SK-N-MC (cell line): ENCODE measurements at regions not wholly inside any gene's neighbourhood (a gene's known extent, or its start where the extent isn't known, plus 50 kb on each side); places are given as distances from the start of the nearest gene placed in this dataset.

ENCODE experiments used
- DNase-seq: peaks from one replicate; pipeline ENCODE4 v3.0.0-alpha.2; 2011; ENCODE audit warnings: low read depth, low spot score
- H3K27ac ChIP-seq: fragments of 200-600 bp; sonication (generic); 2 replicates; pipeline ENCODE4 v1.5.1; 2016; ENCODE audit warnings: mixed run types
- H3K36me3 ChIP-seq: fragments of 200-600 bp; sonication (generic); 2 replicates; pipeline ENCODE4 v1.6.1; 2017; ENCODE audit warnings: antibody characterized with exemption, low read length, mixed read lengths; ENCODE audit not compliant: insufficient read depth
- H3K4me3 ChIP-seq: fragments of 200-600 bp; sonication (generic); 2 replicates; pipeline ENCODE4 v1.5.1; 2016
- H3K9ac ChIP-seq: fragments of 200-600 bp; sonication (generic); 2 replicates; pipeline ENCODE4 v1.8.0; 2017; ENCODE audit warnings: mixed run types, mixed read lengths; ENCODE audit not compliant: insufficient read length
- H3K9me3 ChIP-seq: fragments of 200-600 bp; sonication (generic); 2 replicates; pipeline ENCODE4 v1.6.1; 2017; ENCODE audit warnings: low read depth, mild to moderate bottlenecking, antibody characterized with exemption, low read length, moderate library complexity, mixed read lengths
- EZH2 ChIP-seq: fragments of 200-600 bp; sonication (generic); IDR thresholded peaks from one replicate; pipeline ENCODE4 v1.6.1; 2017; ENCODE audit warnings: antibody characterized with exemption
- FOXP2 ChIP-seq: optimal IDR thresholded peaks from 2 replicates; pipeline ENCODE3; 2011; ENCODE audit warnings: mild to moderate bottlenecking, moderate library complexity; ENCODE audit not compliant: insufficient read depth; ENCODE audit errors: extremely low read length, control extremely low read depth
- POLR2AphosphoS5 ChIP-seq: IDR thresholded peaks from 2 replicates; pipeline ENCODE4 v1.6.1; 2012; ENCODE audit warnings: mild to moderate bottlenecking, low read depth, low read length, borderline replicate concordance

DNA sequence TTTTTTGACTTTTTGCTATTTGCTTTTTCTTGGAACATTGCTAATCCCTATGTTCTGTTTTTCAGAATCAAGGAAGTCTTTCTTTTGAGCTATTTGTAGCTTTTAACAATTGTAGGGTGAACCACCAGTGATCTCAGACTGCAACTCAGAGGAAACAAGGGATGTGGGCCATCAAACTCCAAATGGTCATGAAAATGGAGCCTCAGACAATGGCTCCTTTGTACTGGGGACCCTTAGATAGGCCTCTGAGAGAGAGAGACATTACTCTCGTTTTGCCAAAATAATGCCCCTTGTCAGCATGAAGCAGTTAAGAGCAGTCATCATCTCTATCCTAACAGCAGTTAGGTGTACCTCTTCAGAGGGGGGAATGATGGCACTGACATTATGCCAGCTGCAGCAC lies 56.4 kb upstream of the GJB6 start:
- Histone ChIP-seq H3K9me3 (no peaks in the 10 kb centered on the region), H3K9ac (no peak overlapping the region), H3K36me3 (no peaks in the 10 kb centered on the region), H3K27ac (no peak overlapping the region), H3K4me3 (no peak overlapping the region)
- no peak for DNase-seq
- TF ChIP-seq EZH2 (no peak), FOXP2 (no peak), POLR2AphosphoS5 (no peak)

DNA sequence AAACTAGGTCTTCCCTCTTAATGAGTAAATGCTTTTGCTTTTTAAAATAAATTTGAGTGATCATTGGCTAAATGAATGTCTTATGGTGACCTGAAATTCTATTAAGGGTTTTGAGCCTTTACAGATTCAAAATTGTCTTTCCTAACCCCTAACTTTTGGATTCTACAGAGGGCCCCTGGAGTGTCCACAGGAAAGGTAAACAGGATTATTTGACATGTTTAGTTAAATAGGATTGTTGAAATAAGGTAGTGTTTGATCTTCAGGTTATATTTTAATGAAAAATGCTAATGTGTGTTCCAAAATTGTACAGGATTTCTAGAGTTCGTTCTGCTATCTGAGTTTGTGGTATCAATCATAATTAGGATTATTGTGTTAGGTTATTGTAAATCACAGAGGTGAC lies 55.9 kb upstream of the GJB6 start:
- DNase-seq, result no peak
- no peak overlapping the region for H3K9ac ChIP-seq
- H3K36me3 ChIP-seq, result no peaks in the 10 kb centered on the region
- TF ChIP-seq POLR2AphosphoS5, result no peak
- TF ChIP-seq FOXP2, result no peak
- TF ChIP-seq EZH2, result no peak
- H3K27ac ChIP-seq, result no peak overlapping the region
- no peak overlapping the region for H3K4me3 ChIP-seq
- no peaks in the 10 kb centered on the region for H3K9me3 ChIP-seq

- Histone ChIP-seq H3K36me3 (no peaks in the 10 kb centered on the region), H3K4me3 (no peak overlapping the region), H3K9ac (no peak overlapping the region), H3K9me3 (no peaks in the 10 kb centered on the region), H3K27ac (no peak overlapping the region)
- no peak for DNase-seq
- no peak for TF ChIP-seq POLR2AphosphoS5
- no peak for TF ChIP-seq FOXP2
- TF ChIP-seq EZH2, result no peak
Measured at GRCh38 chr13:20285530-20285929, 53.4 kb upstream of the GJB6 start.
